Gastroesophageal sphincter (tissue), 2 donors: ENCODE measurements at regions not wholly inside any gene's neighbourhood (a gene's known extent, or its start where the extent isn't known, plus 50 kb on each side); places are given as distances from the start of the nearest gene placed in this dataset.

Experiments used
- POLR2A ChIP-seq, 2 donors: fragments of 450-650 bp; IDR thresholded peaks; one replicate each; pipeline ENCODE4 v1.6.1; 2017; ENCODE audit warnings: antibody characterized with exemption in 2 of 2, mild to moderate bottlenecking in 2 of 2, moderate library complexity in 1 of 2
- POLR2AphosphoS5 ChIP-seq: sonication (generic); formaldehyde crosslinking; IDR thresholded peaks from one replicate; pipeline ENCODE4 v1.6.1; 2017; ENCODE audit warnings: antibody characterized with exemption

- TF ChIP-seq POLR2AphosphoS5 (no peak), POLR2A (IDR thresholded peaks at IDR 0.05) (no peak)
Measured at GRCh38 chr5:106121972-106122605, 1548.6 kb downstream of the EFNA5 start.
